Activated gamma-delta T cell treated with anti-CD3 and anti-CD28 coated beads, Interleukin-2, amount 50 U/mL, for 16 hours (primary cell): ENCODE measurements at regions not wholly inside any gene's neighbourhood (a gene's known extent, or its start where the extent isn't known, plus 50 kb on each side); places are given as distances from the start of the nearest gene placed in this dataset.
"Not testable (repeated sequence)": the region's sequence is repeated elsewhere in the genome, so short reads cannot be mapped to it uniquely, and the experiment has no call there.

ENCODE experiments used
- DNase-seq: peaks from one replicate; pipeline ENCODE4 v3.0.0-alpha.2; 2020; ENCODE audit warnings: low read depth

DNA sequence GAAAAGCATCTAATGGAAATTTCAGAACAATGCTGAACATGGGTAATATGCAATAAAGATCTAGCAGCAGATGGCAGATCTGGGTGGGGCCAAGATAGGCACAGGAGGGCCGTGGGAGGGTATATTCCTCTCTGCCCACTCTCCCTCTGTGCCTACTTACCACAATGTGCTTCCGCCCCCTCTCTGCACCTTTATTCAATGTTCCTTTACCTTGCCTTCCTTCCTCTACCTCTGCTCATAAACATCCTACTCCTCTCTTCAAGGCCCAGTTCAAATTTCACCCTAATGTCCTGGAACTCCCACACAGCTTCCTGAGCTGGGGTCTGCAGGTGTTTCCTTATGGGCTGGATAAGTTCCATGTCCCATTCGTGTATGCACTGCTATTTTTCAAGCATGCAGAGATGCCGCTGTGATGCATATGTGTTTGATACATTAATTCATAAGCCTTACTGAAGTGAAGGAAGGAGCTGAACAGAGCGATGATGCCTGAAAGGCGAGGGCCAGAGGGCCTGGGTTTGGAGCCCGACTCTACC lies 65.6 kb upstream of the EDEM3 start:
- no peak for DNase-seq

DNA sequence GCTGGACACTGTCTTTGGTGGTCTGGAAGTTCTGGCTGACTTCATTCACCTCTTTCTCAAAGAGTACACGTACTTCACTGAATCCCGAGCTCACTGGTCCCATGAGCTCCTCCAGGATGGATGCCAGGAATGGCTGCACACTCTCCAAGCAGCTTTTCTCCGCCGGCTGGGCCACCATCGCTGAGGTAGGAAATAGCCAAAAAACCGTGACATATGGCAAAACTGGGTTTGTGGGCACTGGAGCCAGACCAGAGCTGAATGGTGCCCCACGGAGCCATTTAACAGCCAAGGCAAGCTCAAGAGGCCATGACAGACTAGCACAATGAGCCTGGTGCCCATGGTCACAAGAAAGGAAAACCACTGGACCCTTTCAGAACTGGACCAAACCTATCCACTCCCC lies 64.0 kb upstream of the EDEM3 start:
- no peak for DNase-seq

DNA sequence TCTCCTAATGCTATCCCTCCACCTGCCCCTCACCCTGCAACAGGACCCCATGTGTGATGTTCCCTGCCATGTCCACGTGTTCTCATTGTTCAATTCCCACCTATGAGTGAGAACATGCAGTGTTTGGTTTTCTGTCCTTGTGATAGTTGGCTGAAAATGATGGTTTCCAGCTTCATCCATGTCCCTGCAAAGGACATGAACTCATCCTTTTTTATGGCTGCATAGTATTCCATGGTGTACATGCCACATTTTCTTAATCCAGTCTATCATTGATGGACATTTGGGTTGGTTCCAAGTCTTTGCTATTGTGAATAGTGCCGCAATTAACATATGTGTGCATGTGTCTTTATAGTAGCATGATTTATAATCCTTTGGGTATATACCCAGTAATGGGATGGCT lies 62.3 kb upstream of the EDEM3 start:
- DNase-seq, result not testable (repeated sequence)

DNA sequence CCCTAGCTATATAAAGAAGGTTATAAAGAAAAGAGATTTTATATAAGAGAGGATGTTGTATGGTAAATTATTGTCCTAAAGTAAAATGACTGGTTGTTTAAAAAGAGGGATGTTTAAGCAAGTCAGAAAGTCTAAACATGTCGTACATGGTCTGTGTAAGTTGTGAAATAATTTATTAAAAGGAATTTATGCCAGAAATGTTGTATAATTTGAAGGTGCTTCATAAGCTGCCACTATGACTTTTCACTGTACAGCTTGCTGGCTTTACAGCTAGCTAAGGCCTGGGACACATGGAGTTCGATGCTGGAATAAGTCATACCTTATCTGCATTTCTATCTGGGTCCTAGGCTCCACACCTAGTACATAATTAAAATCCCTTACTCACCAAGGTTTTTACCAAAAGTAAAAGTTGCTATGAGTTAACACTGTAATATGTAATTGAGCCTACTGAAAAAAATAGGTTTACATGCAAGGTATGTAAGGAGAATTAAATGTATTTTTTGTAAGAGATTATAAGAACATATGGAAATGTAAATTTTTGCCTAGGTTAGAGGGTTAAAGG lies 59.0 kb upstream of the EDEM3 start:
- DNase-seq, result no peak

- DNase-seq, result no peak
These were observed 56.9 kb upstream of the EDEM3 start for GRCh38 chr1:184811439-184812111.

DNA sequence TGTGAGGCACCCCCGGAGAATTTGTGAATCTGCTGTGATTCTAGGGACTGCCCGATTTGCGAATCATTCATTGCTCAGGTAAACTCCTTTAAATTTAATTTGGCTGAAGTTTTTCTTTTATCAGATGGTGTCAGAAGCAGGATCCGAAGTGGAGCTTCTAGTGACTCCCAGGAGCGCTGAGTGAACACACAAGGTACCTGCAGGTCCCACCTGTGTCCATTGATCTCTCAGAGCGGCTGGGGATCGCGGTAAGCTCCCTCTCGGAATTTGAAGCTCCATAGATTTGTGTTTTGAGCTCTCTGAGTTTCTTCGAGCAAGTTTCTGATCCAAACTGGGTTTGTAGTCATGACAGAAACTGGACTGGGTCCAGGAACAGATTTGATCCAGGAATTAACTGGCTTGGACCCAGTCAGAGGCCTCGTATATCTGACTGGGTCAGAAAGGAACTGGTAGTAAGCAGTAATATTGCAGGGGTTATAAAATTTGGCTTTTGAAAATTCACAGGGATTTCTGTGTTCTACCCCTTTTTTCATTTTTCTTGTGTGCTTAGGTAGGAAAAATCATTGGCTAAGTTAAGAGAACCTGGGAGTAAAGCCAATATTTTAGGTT lies 56.2 kb upstream of the EDEM3 start:
- DNase-seq, result no peak

GRCh38 chr1:184806296-184806721 lies 51.7 kb upstream of the EDEM3 start:
- no peak for DNase-seq

DNA sequence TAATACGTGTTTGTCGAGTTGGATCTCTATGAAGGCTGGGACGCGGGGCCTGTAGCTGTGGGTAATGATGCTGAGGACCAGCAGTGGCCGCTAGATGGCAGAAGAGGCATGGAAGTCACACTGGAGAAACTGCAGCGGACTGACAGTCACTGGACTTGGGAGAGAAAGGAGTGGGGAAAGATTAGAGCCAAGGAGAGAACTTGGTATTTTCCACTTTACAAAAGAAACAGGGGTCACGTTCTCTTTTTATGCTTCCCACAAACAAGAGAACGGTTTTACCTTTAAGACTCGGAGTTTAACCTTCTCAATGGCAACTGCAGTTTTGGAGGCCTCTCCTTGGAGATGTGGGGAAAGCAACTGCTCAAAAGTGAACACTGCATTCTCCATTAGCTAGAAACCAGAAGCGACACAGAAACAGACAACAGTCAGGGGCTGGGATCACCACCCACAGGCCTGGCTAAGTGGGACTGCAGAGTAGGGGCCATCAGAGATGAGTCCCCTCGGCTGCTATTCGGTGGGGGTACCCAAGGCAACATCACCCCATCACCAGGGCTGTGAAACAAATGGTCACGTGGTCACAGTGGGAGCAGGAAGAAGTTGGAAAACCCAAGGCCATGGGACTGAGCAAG lies 51.1 kb upstream of the EDEM3 start:
- peak; percentile 75 for DNase-seq
